Ovary (tissue), 3 donors: ENCODE measurements at regions not wholly inside any gene's neighbourhood (a gene's known extent, or its start where the extent isn't known, plus 50 kb on each side); places are given as distances from the start of the nearest gene placed in this dataset.

Experiments
- EP300 ChIP-seq: sonication (generic); formaldehyde crosslinking; IDR thresholded peaks from one replicate; pipeline ENCODE4 v1.6.1; 2017; ENCODE audit warnings: antibody characterized with exemption
- POLR2A ChIP-seq: fragments of 450-650 bp; IDR thresholded peaks from one replicate; pipeline ENCODE4 v1.6.1; 2017; ENCODE audit warnings: antibody characterized with exemption, mild to moderate bottlenecking, moderate library complexity
- TF ChIP-seq, protein P1 (sequence below), 3 donors: fragments of 450-650 bp in 2 of 3; fragments of 200-600 bp in 1 of 3; IDR thresholded peaks; one replicate each; pipeline versions ENCODE4 v1.5.1 to v1.8.0; 2016 to 2022; ENCODE audit warnings: antibody characterized with exemption in 3 of 3, mild to moderate bottlenecking in 1 of 3
- donor health status: DM: no; HTN: no; CAD: no.

DNA sequence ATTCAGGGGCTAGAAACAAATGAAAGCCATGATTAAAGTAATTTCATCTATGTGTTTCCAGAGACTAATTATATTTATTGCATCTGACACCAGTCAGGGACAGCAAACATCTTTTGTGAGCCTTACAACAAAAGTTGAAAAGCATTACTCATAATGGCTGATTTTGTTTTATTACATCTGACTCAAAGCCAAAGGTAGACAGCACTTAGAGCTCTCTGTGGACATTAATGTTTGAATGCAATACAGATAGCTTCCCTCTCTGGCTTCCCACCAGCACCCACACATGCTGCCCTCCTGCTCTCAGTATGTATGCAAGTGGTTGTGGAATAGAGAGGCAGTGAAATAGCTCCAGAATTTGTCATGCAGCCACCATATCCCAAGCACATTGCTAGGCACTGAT, 198.7 kb downstream of the SETD4 start:
- no peak for TF ChIP-seq POLR2A
- TF ChIP-seq, protein P1, sequence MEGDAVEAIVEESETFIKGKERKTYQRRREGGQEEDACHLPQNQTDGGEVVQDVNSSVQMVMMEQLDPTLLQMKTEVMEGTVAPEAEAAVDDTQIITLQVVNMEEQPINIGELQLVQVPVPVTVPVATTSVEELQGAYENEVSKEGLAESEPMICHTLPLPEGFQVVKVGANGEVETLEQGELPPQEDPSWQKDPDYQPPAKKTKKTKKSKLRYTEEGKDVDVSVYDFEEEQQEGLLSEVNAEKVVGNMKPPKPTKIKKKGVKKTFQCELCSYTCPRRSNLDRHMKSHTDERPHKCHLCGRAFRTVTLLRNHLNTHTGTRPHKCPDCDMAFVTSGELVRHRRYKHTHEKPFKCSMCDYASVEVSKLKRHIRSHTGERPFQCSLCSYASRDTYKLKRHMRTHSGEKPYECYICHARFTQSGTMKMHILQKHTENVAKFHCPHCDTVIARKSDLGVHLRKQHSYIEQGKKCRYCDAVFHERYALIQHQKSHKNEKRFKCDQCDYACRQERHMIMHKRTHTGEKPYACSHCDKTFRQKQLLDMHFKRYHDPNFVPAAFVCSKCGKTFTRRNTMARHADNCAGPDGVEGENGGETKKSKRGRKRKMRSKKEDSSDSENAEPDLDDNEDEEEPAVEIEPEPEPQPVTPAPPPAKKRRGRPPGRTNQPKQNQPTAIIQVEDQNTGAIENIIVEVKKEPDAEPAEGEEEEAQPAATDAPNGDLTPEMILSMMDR (IDR thresholded peaks at IDR 0.05): no peak
- no peak for TF ChIP-seq EP300
